Keratinocyte (primary cell): ENCODE measurements at regions not wholly inside any gene's neighbourhood (a gene's known extent, or its start where the extent isn't known, plus 50 kb on each side); places are given as distances from the start of the nearest gene placed in this dataset.

Experiments used
- DNase-seq: peaks from one replicate; pipeline ENCODE4 v3.0.0-alpha.2; 2011; ENCODE audit warnings: low read depth, missing footprints, low spot score
- FAIRE-seq: peaks from 2 replicates; lab custom pipeline; 2011; peaks lifted over from hg19 to GRCh38; lab: Jason Lieb, UNC
- H2AFZ ChIP-seq: 2 replicates; pipeline ENCODE4 v1.6.0; 2012; ENCODE audit warnings: low read length, control low read depth, inconsistent platforms; ENCODE audit not compliant: control insufficient read depth
- H3K27ac ChIP-seq: 2 replicates; pipeline ENCODE4 v1.5.1; 2011; ENCODE audit warnings: low read length; ENCODE audit not compliant: control insufficient read depth, insufficient read depth
- H3K27me3 ChIP-seq: 3 replicates; pipeline ENCODE4 v1.6.0; 2011; ENCODE audit warnings: low read length; ENCODE audit not compliant: control insufficient read depth, insufficient read depth; ENCODE audit errors: extremely low read depth
- H3K36me3 ChIP-seq, 2 experiments: 2 replicates in 1 of 2; 3 replicates in 1 of 2; pipeline ENCODE4 v1.5.1; 2011; ENCODE audit warnings: low read length in 2 of 2, mild to moderate bottlenecking in 1 of 2; ENCODE audit not compliant: control insufficient read depth in 2 of 2, insufficient read depth in 2 of 2; ENCODE audit errors: extremely low read depth in 1 of 2
- H3K4me1 ChIP-seq: 3 replicates; pipeline ENCODE4 v1.5.1; 2011; ENCODE audit warnings: low read length; ENCODE audit not compliant: control insufficient read depth, insufficient read depth; ENCODE audit errors: extremely low read depth
- H3K4me2 ChIP-seq: 3 replicates; pipeline ENCODE4 v1.6.0; 2011; ENCODE audit warnings: low read depth, low read length; ENCODE audit not compliant: control insufficient read depth, insufficient read depth; ENCODE audit errors: extremely low read depth
- H3K4me3 ChIP-seq, 3 experiments: fragments of 200-600 bp in 1 of 3; sonication (generic) in 1 of 3; 2 replicates in 2 of 3; 3 replicates in 1 of 3; pipeline ENCODE4 v1.5.1; 2011 to 2016; ENCODE audit warnings: low read length in 3 of 3, mild to moderate bottlenecking in 3 of 3, control low read depth in 2 of 3, inconsistent platforms in 1 of 3, low read depth in 1 of 3, mixed read lengths in 1 of 3, mixed run types in 1 of 3, moderate library complexity in 1 of 3; ENCODE audit not compliant: control insufficient read depth in 2 of 3, insufficient read depth in 2 of 3; ENCODE audit errors: extremely low read depth in 1 of 3
- H3K79me2 ChIP-seq: 2 replicates; pipeline ENCODE4 v1.6.0; 2012; ENCODE audit warnings: low read length; ENCODE audit not compliant: control insufficient read depth, insufficient read depth
- H3K9ac ChIP-seq: 3 replicates; pipeline ENCODE4 v1.6.0; 2011; ENCODE audit warnings: low read length; ENCODE audit not compliant: control insufficient read depth, insufficient read depth; ENCODE audit errors: extremely low read depth
- H3K9me1 ChIP-seq: 3 replicates; pipeline ENCODE4 v1.6.0; 2011; ENCODE audit warnings: low read length; ENCODE audit not compliant: control insufficient read depth, insufficient read depth; ENCODE audit errors: extremely low read depth
- H3K9me3 ChIP-seq: 2 replicates; pipeline ENCODE4 v1.5.1; 2012; ENCODE audit warnings: low read depth, low read length; ENCODE audit not compliant: control insufficient read depth
- H4K20me1 ChIP-seq: 3 replicates; pipeline ENCODE4 v1.6.0; 2011; ENCODE audit warnings: low read length; ENCODE audit not compliant: control insufficient read depth, insufficient read depth; ENCODE audit errors: extremely low read depth
- CTCF ChIP-seq, 3 experiments: IDR thresholded peaks in 1 of 3; conservative IDR thresholded peaks in 1 of 3; optimal IDR thresholded peaks in 1 of 3; 2 replicates in 2 of 3; 3 replicates in 1 of 3; pipeline versions ENCODE3 to v1.5.1; 2011; ENCODE audit warnings: low read length in 3 of 3, mild to moderate bottlenecking in 3 of 3, moderate library complexity in 2 of 3, control low read depth in 1 of 3, inconsistent platforms in 1 of 3; ENCODE audit not compliant: insufficient read depth in 2 of 3; ENCODE audit errors: extremely low read depth in 1 of 3
- EZH2 ChIP-seq: IDR thresholded peaks from one replicate; pipeline ENCODE4 v1.6.1; 2012; ENCODE audit warnings: inconsistent platforms, mild to moderate bottlenecking, low read length, moderate library complexity
- dilution Hi-C: fragments of 300-500 bp; cut with MboI; formaldehyde crosslinking; loops from one replicate; pipeline ENCODE4 v1.7.0; 2020; ENCODE audit warnings: low sequenced_read_pairs; ENCODE audit not compliant: extremely low pct_ligation_motif_present

GRCh38 chr1:187763465-187763864 lies 934.7 kb downstream of the PLA2G4A start:
- no peak overlapping the region for H3K4me3 ChIP-seq
- dilution Hi-C loops, result no loop called here
- H3K9me1 ChIP-seq, result no peaks in the 10 kb centered on the region

DNA sequence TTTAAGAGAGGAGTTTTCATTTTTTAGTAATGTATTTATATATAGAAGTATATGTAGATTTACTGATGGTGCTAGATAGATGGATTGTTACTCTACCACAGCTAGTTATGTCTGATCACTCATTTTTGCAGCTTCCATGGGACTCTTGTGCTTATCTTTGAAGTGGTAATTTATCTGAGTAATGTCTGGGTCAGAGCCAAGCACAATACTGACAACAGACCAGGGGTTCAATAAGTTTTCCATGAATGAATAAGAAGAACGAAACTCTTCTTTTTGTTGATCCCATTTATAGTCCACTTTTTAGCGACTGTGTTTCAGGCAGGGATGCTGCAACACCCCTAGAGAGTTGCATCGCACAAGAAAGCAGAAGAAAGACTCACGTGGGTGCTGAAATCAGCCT lies 935.2 kb downstream of the PLA2G4A start:
- H3K27ac ChIP-seq, result no peak overlapping the region
- no peaks in the 10 kb centered on the region for H3K4me1 ChIP-seq

More at GRCh38 chr1:187763465-187763864, 934.7 kb downstream of the PLA2G4A start:
- DNase-seq (no peak), FAIRE-seq (no peak)
- H3K27ac ChIP-seq, result no peak overlapping the region
- H2AFZ ChIP-seq, result no peak overlapping the region
- H3K79me2 ChIP-seq, result no peaks in the 10 kb centered on the region
- H3K4me1 ChIP-seq, result no peaks in the 10 kb centered on the region
- no peak overlapping the region for H3K9ac ChIP-seq
- H3K9me3 ChIP-seq, result no peaks in the 10 kb centered on the region
- no peaks in the 10 kb centered on the region for H3K36me3 ChIP-seq
- no peaks in the 10 kb centered on the region for H4K20me1 ChIP-seq
- no peak overlapping the region for H3K4me2 ChIP-seq
- TF ChIP-seq CTCF (optimal IDR thresholded peaks at IDR 0.05 in 1 of 3, IDR thresholded peaks at IDR 0.05 in 1 of 3, conservative IDR thresholded peaks at IDR 0.05 in 1 of 3; ENCODE audit: extremely low read depth in 1 of 3, insufficient read depth in 2 of 3, low read length in 3 of 3), result no peak
- TF ChIP-seq EZH2, result no peak
- no peaks in the 10 kb centered on the region for H3K27me3 ChIP-seq

More for the DNA sequence above, 935.2 kb downstream of the PLA2G4A start:
- H3K27me3 ChIP-seq, result no peaks in the 10 kb centered on the region
- no peak overlapping the region for H3K4me2 ChIP-seq
- no peak for TF ChIP-seq EZH2
- TF ChIP-seq CTCF (optimal IDR thresholded peaks at IDR 0.05 in 1 of 3, IDR thresholded peaks at IDR 0.05 in 1 of 3, conservative IDR thresholded peaks at IDR 0.05 in 1 of 3; ENCODE audit: extremely low read depth in 1 of 3, insufficient read depth in 2 of 3, low read length in 3 of 3), result no peak
- H4K20me1 ChIP-seq, result no peaks in the 10 kb centered on the region
- H3K9me1 ChIP-seq, result no peaks in the 10 kb centered on the region
- H2AFZ ChIP-seq, result no peak overlapping the region
- no peaks in the 10 kb centered on the region for H3K9me3 ChIP-seq
- no peaks in the 10 kb centered on the region for H3K79me2 ChIP-seq
- FAIRE-seq (no peak), DNase-seq (no peak)
- no peak overlapping the region for H3K9ac ChIP-seq
- H3K36me3 ChIP-seq, result no peaks in the 10 kb centered on the region
- dilution Hi-C loops, result no loop called here
- H3K4me3 ChIP-seq, result no peak overlapping the region
